Panc1 (cell line): ENCODE measurements at regions not wholly inside any gene's neighbourhood (a gene's known extent, or its start where the extent isn't known, plus 50 kb on each side); places are given as distances from the start of the nearest gene placed in this dataset.
A peak's percentile ranks its signal among the peaks of the same experiment; 100 is the strongest.

Experiments used
- CTCF ChIP-seq: fragments of 450-650 bp; IDR thresholded peaks from 2 replicates; pipeline ENCODE4 v1.5.1; 2017; ENCODE audit warnings: mild to moderate bottlenecking
- POLR2AphosphoS5 ChIP-seq: IDR thresholded peaks from 2 replicates; pipeline ENCODE4 v1.6.1; 2012; ENCODE audit warnings: mild to moderate bottlenecking, low read depth, low read length, moderate library complexity
- REST ChIP-seq, 2 experiments: IDR thresholded peaks; 2 replicates each; pipeline ENCODE4 v1.6.1; 2011 to 2012; ENCODE audit warnings: low read depth in 2 of 2, control low read depth in 1 of 2, low read length in 1 of 2, mild to moderate bottlenecking in 1 of 2, moderate library complexity in 1 of 2; ENCODE audit not compliant: insufficient read depth in 1 of 2
- SIN3A ChIP-seq: IDR thresholded peaks from 2 replicates; pipeline ENCODE4 v1.6.1; 2012; ENCODE audit warnings: low read depth, mild to moderate bottlenecking, low read length, moderate library complexity, borderline replicate concordance; ENCODE audit not compliant: insufficient read depth
- TCF7L2 ChIP-seq: IDR thresholded peaks from 2 replicates; pipeline ENCODE4 v1.6.1; 2011; ENCODE audit warnings: mild to moderate bottlenecking, low read depth, low read length, inconsistent platforms

- TF ChIP-seq CTCF (peak; percentile 19; the same call in 1 of the 2 replicates), POLR2AphosphoS5 (no peak), REST (IDR thresholded peaks at IDR 0.05; ENCODE audit: insufficient read depth in 1 of 2, low read depth in 2 of 2, low read length in 1 of 2) (no peak), SIN3A (no peak), TCF7L2 (no peak)
These were observed 1337.6 kb upstream of the SLC39A10 start for GRCh38 chr2:194319222-194319992.
